ENCODE measurements at regions not wholly inside any gene's neighbourhood (a gene's known extent, or its start where the extent isn't known, plus 50 kb on each side); places are given as distances from the start of the nearest gene placed in this dataset.
"Not testable (repeated sequence)": the region's sequence is repeated elsewhere in the genome, so short reads cannot be mapped to it uniquely, and the experiment has no call there.

DNA sequence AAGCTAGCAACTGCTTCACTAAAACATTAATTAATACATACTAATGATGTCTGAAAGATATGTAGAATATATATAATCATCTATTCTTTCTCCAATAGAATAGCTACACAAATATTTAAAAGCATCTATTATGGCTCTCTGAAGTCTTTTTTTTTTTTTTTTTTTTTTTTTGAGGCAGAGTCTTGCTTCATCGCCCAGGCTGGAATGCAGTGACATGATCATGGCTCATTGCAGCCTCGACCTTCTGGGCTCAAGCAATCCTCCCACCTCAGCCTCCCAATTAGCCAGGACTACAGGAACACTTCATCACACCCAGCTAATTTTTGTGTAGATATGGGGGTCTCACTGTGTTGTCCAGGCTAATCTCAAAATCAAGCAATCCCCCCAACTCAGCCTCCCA lies 120.4 kb upstream of the KYNU start:
- DNase-seq (ENCODE audit: low spot score): no peak

DNA sequence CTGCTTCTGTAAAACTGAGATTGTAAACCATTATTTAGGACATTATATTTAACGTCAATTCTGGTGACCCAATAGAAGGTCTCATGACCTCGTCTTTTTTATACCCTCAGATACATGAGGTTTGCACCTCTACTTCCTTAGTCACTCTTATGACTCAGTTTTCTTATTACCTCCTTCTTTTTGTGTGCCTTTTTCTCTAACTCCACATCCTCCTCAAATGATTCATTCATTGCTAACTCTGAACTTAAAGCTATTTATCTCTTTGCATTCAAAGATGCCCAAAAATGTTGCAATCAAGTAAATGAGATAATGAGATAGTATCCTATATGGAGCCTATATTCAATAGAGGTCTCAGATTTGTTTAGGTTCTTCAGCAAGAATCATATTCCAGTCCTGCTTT lies 121.0 kb upstream of the KYNU start:
- no peak for DNase-seq (ENCODE audit: low spot score)

DNA sequence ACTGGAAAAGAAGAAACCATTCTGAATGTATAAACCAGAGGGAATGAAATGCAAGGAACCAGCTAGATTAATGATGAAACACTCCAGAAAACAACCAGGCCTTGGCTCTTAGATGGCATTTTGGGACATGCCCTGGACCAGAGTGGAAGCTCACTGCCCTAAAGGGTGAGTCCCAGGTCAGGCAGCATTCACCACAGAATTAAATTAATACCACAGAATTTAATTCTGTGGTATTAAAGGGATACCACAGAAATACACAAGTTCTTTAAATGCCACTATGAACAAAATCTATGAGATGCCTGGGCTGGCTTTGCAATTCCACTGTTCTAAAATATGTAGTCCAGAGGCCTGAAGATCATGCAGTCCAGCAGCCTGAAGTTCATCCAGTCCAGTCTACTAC lies 122.3 kb upstream of the KYNU start:
- DNase-seq (ENCODE audit: low spot score): no peak

DNA sequence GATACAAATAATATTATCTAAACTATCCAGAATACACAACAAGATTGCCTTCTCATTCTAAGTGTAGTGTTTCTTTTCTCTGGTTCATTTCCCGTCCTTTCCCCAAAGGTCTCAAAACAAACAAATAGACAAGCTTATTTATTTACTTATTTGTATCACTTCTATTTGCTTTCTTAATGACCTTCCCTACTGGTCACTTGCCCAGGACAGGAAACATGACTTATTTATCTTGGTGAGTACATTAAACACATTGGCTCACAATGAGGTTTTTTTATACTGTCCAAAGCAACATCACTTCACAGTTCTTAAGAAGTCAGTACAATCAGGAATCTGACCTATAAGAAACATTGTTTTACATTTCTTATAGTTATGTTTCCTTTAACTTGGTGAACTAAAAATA lies 123.3 kb upstream of the KYNU start:
- DNase-seq (ENCODE audit: low spot score): no peak

DNA sequence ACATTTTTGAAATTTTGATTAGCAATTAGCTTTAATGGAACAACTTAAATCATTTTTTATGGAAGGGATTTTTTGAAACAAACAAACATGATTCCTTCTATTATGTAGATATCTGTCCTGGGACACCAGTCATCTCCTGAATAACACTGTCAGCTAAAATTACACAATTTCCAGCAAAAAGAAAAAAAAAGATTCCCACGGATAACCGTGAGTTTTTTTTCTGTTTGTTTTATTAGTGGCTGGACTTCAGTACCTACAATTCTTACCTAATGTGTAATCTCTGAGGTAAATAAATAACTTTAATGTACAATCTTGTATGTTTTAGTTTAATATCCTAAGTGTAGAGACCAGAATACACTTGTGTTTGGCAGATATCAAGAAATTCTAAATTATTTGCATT lies 126.6 kb upstream of the KYNU start:
- no peak for DNase-seq (ENCODE audit: low spot score)

DNA sequence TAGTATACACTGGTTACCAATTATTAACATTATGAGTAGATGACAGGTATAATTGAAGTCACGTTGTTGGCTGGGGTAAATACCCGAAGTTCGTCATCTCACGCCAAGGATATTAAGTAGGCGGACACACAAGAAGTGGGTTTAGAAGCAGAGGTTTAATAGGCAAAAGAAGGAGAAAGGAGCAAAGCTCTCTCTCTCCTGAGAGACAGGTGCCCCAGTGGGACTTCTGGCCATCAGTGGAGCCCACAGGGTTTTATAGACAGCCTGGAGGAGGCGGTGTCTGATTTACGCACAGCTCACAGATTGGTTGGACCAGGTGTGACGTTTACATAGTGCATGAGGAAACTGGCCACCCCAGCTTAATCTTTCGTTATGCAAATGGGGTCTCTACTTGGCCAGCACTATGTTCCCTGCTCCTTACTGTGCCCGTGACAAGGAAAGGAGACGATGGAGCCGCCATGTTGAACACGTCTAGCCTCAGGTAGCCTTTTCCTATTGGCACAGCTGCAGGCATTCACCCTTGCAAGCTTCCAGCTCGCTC lies 128.8 kb upstream of the KYNU start:
- DNase-seq (ENCODE audit: low spot score): no peak

DNA sequence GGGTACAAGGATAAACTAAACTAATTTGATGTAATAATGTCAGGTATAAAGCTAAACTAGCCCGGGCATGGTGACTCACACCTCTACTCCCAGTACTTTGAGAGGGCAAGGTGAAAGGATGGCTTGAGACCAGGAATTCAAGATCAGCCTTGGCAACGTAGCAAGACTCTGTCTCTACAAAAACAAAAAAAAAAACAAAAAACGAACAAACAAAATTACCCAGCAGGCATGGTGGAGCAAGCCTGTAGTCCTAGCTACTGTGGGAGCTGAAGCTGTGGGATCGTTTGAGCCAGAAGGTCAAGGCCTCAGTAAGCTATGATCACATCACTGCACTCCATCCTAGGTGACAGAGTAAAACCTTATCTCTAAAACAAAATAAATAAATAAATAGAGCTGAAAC lies 131.8 kb upstream of the KYNU start:
- DNase-seq (ENCODE audit: low spot score): no peak

DNA sequence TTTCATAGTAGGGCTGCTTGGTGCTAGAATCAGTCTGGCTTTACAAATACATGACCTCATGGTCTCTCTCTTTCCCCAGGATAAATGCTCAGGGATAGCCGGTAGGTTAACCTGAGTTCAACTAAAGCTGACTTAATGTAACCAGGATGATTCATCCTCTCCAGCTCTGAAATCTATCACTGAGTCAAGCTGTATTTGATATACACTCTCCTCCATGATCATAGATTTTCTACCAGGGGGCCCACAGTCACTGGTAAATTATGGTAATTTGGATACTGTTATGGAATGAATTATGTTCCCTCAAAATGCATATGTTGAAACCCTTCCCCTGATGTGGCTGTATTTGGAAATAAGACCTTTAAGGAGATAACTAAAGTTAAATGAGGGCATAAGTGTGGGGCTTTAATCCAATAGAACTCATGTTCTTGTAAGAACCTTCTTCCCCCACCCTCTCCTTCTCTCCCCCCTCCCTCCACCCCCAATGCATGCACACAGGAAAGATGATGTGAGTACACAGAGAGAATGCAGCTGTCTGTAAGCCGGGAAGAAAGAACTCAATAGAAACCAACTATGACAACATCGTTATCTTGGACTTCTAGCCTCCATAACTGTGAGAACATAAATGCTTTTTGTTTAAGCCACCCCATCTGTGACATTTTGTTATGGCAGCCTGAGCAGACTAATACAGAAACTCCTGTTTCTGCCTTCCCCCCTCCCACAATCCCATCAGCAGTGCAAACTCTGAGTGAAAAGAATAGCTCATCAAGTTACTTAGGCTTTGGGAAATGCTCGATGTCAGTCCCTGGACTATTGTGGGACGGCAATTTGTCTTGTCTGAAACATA lies 134.9 kb upstream of the KYNU start:
- DNase-seq (ENCODE audit: low spot score): no peak

DNA sequence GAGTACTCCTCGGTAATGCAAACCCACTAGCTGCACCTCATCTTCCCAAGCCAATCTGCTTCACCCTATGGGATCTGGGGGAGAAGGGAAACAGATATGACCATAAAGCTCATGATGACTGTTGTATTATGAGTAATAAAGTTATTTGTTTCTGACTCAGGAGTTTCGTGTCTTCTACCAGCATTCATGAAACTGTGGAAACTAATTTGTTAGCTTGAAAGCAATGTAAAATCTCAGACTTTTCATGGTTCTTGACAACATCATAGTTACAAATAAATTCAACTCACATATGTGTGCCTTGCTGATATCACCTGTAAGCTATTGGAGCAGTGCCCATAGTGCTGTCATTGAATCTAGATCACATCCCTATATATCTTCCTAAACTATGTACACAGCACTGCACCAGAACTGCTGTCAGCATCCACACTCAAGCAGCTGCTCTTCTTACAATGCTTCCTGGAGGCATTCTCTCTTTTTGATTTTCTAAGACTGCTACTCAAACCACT lies 135.6 kb upstream of the KYNU start:
- DNase-seq (ENCODE audit: low spot score): no peak

DNA sequence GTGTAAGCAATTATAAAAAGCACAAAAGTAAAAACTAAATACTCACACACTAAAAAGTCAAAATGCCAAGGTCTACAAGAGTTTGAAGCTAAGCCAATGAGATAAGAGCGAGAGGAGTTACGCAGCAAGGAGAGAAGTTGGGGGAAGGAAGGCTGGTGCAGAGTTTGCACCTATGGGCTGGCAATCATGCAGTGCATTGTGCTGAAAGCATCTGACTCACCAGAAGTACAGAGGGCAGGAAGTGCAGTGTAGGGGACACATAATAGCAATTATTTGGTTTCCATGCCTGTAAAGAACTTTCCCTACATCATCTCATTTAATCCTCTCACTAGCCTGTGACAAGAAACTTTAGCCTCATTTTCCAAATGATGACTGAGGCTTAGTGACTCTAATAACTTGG lies 142.7 kb upstream of the KYNU start:
- DNase-seq (ENCODE audit: low spot score): no peak

DNA sequence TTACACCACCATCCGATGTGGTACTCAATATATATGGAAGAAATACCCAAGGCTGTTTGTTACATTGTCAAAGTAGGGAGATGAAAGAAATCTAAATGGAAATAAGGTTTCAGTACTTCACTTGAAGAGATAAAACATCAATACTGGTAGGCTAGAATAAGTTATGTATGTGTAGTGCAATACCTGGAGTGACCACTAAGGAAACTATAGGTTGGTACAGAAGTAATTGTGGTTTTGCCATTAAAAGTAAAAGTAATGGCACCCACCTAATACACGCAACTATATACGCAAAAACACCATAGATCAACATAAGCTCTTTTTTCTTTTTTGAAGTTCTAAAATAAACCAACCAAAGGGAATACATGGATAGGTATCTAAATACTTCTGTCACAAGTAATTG lies 143.2 kb upstream of the KYNU start:
- DNase-seq (ENCODE audit: low spot score): no peak

DNA sequence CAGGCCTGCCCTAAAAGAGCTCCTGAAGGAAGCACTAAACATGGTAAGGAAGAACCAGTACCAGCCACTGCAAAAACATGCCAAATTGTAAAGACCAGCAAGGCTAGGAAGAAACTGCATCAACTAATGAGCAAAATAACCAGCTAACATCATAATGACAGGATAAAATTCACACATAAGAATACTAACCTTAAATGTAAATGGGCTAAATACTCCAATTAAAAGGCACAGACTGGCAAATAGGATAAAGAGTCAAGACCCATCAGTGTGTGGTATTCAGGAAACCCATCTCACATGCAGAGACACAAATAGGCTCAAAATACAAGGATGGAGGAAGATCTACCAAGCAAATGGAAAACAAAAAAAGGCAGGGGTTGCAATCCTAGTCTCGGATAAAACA lies 147.7 kb upstream of the KYNU start:
- not testable (repeated sequence) for DNase-seq (ENCODE audit: low spot score)

DNA sequence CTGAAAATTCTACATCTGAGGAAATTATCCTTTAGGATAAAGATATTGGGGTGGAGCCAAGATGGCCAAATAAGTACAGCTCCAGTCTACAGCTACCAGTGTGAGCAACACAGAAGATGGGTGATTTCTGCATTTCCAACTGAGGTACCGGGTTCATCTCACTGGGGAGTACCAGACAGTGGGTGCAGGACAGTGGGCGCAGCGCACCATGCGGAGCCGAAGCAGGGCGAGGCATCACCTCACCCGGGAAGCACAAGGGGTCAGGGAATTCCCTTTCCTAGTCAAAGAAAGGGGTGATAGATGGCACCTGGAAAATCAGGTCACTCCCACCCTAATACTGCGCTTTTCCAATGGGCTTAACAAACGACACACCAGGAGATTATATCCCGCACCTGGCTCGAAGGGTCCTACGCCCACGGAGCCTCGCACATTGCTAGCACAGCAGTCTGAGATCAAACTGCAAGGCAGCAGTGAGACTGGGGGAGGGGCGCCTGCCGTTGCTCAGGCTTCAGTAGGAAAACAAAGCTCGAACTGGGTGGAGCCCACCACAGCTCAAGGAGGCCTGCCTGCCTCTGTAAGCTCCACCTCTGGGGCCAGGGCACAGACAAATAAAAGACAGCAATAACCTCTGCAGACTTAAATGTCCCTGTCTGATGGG lies 149.5 kb upstream of the KYNU start:
- not testable (repeated sequence) for DNase-seq (ENCODE audit: low spot score)

DNA sequence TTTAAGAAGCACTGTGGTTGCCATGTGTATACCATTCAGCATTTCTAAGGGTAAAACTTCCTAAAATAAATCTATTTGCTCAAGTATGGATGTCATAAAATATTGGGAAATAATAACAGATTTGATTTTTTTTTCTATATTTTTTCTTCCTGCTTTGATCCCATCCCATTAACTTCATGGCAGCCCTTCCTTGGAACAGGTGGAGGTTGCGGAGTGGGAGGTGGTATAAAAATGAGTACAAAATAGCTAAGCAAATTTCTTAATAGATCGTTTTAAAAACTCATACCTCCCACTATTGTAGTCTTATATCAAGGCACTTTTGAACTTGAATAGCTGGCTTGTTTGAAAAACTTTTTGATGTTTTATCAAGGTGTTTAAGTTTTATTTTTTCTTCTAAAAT lies 152.1 kb upstream of the KYNU start:
- no peak for DNase-seq (ENCODE audit: low spot score)

DNA sequence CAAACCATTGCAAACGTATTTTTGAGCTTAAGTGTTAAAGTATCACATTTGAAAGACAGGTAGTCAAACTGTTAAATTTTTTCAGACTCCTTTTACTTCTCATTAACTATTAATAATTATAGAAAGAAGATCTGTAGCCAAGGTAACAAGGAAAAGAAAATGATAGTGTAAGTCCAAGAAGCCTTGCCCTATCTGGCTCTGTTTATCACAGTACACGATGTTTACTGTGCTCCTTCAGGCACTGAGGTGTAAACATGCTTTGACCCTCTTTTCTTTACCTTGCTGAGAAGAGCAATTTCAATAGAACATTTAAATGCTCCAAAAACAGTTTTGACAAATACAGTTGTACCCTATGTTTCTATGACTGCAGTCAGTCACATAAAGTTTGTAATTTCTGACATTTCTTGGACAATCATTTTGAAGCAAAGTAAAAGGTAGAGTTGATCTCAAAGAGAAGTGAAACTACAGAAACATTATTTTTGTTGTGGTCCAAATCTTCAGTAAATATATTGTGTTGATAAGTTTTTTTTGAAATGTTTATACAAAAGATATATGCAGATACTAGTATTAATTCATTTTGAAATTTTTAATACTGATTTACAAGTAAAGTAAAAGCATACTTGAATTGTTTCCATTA lies 152.6 kb upstream of the KYNU start:
- no peak for DNase-seq (ENCODE audit: low spot score)

DNA sequence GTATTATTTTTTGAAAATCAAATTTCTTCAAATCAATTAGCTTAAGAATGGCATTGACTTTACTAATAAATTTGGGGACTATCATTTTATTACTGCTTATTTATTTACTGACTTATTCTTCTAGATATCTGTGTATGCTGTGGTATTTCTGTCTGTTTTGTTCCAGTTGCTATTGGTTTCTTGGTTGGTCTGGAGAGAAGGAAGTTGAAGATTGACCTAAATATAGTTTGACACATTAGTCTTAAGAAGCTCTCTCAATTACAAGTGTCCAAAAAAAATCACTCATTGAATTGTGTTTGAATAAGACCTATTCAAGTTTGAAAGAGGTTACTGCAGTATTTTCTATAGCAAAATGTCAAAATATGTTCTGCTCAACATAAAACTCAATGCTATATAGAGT lies 153.3 kb upstream of the KYNU start:
- DNase-seq (ENCODE audit: low spot score): no peak

DNA sequence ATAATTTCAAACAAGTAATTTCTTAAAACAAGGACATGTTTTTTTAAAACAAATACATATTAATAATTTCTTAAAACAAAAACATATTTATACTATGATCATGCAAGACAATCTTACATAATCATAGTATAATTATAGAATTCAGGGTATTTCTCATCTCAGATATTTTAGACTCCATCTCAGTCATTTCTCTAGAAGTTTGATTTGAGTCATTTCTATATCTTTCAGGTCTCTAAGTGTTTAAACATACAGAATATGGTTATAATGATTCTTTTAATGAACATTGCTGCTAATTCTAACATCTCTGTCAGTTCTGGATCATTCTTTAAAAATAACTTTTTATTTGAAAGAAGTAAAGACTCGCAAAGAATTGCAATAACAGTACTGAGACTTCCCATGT lies 154.2 kb upstream of the KYNU start:
- DNase-seq (ENCODE audit: low spot score): no peak

DNA sequence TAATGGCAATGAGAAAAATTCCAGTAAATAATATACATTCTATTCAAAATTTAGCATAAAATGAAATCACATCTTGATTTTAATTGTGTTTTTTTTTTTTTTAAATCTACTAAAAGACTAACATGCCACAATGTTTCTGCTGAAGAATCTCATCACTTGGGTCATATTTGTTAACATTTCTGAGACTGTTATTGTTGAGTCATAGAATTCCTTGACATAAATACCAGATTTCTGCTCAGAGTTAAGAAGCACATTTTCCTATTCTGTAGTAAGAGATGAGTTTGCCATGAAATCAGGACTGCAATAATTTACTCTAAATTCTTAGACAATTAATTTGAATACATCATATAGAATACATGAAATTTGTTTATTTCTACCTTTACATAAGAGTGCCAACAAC lies 154.9 kb upstream of the KYNU start:
- DNase-seq (ENCODE audit: low spot score): no peak

DNA sequence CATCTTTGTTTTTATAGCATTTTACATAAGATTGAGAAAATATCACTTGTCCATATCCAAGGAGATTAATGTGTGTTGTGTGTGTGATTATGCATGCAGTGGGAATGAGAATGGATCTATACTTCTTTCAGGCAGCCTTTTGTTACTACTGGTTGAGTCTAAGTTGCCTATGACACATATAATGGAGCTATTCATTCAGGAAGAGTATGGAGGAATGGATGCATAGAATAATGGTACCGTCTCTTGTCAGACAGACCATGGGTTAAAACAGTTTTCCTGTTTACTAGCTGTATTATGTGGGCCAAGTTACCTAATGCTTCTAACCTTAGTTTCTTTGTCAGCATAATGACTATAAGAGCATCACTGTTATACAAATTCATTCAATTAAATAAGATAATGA lies 155.4 kb upstream of the KYNU start:
- no peak for DNase-seq (ENCODE audit: low spot score)

DNA sequence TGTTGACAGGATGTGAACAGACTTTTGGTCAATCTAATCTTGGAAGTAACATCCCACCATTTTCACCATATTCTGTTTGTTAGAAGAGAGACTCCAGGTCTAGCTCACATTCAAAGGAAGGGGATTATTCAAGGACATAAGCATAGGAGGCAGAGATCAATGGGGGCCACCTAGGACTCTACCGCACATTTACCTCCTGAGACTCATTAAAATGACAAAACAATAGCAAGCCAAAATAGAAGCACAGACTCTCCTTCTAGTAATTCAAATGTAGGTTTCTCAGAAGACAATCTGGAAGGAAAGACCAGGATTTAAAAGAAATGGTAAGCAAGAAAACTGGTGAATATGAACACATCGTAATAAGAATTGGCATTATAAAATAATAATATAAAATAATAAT lies 156.4 kb upstream of the KYNU start:
- no peak for DNase-seq (ENCODE audit: low spot score)

DNA sequence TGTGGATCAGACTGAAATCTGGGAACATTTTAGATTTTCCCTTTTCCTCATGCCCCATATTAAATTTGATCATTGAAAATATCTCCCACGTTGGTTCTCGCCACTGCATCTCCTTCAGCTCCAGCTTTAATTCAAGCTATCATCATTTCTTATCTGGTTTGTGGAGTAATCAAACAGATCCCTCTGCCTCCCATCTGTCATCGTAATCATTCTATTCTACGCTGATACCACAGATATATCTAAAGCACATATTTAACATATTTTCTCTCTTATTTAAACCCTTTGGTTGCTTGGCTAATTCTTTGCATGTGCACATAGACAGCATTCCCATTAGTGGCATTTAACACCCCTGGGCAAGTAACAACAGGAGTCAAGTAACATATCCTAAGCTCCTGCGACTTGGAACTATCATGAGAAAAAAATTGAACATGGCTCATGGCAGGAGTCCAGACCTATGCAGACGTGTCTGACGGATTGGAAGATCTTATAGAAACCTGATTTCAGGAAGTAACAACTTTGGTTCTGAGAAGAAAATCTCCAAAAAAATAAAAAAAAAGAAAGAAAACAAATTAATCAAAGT lies 158.8 kb upstream of the KYNU start:
- DNase-seq (ENCODE audit: low spot score): no peak

DNA sequence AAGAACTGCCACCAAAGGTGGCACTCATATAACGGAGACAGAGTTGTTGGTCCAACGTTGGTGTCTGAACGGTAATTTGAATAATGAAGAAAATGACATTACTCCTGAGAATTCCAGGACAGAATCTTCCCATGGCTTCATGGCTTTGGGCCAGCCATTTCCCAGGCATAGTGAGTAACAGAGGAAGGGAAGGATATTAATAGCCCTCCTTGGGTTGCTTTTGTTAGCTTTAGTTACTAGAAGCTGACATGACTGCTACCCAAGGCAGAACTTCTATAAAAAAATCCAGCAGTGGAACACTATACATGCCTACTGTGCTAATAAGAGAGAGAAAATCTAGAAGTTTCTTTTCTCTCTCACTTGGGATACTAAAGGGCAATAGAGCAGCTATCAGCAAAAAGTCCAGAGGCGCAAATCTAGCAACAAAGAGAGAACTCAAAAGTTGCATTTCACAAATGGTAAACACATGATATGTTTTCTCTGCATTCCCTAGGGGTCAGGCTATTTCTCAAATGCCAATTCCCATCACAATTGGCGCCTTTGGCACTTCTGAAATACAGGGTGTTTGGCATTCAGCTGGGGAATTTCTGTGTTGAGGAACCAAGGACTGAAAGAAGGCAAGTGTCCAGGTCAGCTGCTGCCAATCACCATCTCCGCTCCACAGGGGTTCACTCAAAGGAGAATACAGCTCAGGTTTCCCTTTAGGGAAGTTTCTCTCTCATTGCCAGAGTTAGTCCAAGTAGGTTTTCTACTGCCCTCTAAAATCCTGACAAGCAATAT lies 160.8 kb upstream of the KYNU start:
- no peak for DNase-seq (ENCODE audit: low spot score)
